HPDE6-E6E7 (cell line): ENCODE measurements at regions not wholly inside any gene's neighbourhood (a gene's known extent, or its start where the extent isn't known, plus 50 kb on each side); places are given as distances from the start of the nearest gene placed in this dataset.

Source experiments
- DNase-seq: peaks from one replicate; pipeline ENCODE4 v3.0.0; 2011; ENCODE audit warnings: missing footprints; ENCODE audit errors: extremely low spot score

DNA sequence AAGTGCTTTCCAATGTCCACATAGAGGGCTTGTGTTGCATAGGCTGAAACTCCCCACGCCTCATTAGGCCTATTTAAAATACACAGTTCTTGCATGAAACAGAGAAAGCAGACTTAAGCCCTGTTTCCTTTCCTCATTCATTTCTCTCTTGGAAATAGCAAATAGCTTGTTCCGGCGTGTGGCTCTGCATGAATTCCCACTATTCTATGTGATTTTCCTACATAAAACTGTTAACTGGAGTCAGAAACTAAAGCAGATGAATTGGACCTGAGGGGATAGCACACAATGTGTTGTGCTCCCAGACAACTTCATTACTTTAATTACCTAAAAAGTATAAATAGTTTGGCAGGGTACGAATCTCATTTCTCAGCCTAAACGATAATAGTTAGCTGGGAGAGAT, 981.5 kb downstream of the SORCS1 start:
- no peak for DNase-seq

DNA sequence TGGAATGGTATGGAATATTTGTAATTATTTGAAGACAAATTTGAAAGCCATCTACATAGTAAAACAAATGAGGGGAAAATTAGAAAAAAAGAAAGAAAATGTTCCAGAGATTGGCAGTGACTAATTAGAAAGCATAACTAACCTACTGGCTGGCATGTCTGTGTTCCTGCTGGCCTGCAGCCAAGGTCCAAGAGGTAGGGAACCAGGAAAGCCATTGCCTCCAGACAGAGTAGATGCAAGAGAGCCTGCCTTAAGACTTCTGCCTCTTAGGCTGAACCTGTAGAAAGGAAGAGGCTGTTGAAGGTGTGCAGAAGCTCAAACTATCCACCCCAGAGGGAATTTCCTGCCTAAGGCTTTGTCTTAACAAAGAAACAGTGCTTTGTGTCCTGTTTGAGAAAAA, 982.0 kb downstream of the SORCS1 start:
- DNase-seq: no peak

DNA sequence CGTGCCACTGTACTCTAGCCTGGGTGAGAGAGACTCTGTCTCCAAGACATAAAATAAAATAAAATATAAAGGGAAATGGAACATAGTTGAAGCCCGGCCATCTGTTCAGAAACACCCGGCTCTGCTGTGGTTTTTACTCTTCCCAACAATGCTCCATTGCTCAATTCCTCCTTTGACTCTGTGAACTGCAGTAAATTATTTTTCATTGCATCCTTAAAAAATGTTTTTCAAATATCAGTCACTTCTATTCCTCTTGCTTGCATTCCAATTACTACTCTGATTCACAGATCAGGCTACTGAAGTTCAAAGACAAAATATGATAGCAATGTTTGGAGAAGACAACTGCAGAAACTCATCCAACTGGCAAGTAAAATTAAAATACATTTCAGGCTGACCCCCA, 983.0 kb downstream of the SORCS1 start:
- DNase-seq: no peak

DNA sequence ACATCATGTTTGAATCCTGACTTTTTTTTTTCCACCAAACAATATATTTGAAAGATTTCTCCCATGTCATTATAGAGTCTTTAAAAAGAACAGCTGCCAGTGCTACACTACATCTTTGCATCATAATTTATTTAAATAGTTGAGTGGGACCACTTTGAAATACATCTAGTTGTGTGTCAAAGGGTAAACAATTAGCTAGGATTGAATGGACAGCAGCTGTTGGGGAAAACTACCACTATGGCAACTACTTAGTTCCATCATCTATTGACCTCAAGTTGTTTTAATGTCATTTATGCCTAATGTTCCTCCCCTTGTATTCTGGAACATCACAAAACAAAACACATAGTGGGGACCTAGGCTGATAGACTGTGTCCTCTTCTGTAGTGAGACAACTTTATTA, 985.1 kb downstream of the SORCS1 start:
- DNase-seq: no peak

DNA sequence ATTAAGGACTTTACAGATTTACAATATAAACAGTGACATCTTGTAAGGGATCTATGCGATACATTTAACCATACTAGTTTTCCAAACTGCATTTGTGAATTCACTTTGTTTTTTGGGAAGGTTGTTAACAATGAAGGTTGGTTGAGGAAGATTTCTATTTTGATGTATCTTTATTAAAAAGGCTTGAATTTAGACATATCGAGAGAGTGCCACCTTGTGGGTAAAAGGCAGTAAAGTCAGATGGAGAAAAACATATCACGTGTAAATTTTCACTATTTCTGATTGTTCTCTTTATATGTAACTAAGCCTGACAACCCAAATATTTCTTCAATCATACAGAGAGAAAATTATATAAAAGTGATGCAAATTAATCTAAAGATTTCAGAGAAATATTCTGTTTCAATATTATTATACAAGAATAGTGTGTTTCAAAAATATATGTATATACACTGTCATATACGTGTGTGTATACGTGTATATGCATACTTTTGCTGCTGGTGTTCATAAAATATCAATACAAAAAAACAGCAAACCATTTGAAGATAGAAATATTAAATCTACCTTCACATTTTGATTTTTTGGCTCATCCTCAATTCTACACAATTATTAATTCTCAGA, 988.6 kb downstream of the SORCS1 start:
- DNase-seq: no peak

DNA sequence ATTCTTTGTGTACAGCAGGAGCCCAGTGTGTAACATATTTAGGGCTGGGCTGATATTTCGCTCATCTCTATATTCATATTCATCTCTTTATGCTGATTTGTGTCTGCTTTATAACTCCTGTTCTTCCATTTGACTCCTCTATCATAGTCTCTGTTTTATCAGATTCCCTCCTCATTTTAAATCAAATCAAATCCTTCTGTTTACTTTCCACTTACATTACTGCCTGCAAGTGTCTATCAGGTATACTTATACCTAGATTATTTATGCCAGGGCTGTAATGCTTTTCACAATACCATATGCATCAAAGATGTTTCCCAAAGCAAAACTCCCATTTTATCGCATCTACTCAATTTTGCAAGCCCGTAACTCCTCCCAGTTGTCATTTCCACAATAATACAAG, 990.7 kb downstream of the SORCS1 start:
- DNase-seq: no peak

DNA sequence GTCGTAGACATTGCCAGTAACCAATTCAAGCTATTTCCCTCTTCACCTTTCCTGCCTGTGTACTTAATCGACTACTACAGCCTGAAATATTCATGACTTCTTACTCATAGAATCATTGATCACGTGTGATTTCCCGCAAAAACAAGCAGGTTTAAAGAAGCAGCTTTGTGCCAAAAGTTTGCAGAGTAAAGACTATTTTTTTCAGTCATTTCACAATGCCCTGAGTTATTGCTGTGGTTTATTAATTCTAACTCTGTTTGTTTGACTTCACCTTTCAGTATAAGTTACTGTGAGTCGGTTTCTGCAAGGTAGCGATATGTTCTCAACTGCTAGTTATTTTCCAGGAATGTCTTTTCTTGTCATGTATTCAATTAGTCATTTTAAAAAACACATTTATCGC, 995.3 kb downstream of the SORCS1 start:
- no peak for DNase-seq

DNA sequence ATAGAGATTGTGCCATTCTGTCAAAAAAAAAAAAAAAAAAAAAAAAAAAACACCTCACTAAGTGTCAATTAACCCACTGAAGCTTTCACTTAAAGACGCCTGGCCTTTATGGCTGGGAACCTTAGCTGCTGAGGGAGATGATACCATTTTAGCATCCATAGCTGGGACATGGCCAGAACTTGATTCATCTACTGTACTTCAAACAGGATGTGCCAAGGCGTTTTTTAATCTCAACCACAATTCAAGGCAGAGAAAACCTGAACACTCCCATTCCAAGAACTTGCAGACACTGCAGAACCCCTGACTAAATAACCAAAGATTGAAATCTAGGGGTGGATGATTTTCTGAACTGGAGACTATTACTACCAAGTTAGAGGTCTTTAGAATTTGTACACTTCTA, 996.6 kb downstream of the SORCS1 start:
- DNase-seq: no peak

DNA sequence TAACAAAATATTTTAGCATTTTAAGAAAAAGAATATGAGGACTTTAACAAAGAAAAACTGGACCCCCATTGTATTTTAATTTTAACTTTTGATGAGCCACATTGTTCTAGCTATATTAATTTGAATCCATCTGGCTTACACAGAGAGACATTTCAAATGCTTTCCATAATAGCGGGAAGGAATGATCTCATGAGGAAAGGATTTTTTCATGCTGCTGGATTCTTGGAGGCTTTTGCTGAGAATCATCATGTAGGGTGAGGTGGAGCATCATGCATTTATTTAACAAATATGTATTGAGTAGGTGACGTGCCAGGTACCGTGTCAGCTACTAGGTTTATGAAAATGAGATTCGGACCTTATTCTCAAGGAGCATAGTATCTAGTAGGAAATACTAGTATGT, 1006.3 kb downstream of the SORCS1 start:
- no peak for DNase-seq

DNA sequence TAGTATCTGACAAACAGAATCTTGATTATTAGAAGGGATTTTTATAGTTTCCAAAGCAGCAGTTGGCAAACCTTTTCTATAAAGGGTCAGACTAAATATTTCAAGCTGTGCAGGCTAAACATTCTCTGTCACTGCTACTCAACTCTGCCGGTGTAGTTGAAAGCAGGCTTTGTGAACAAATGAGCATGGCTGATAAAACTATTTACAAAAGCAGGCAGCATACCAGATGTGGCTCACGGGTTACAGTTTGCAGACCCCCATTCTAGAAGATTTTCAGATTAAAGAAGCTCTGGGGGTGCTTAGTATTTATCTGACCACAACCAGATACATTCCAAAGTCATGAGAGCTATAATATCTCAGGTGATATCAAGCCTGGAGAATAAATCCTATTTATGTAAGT, 1017.5 kb downstream of the SORCS1 start:
- DNase-seq: no peak

DNA sequence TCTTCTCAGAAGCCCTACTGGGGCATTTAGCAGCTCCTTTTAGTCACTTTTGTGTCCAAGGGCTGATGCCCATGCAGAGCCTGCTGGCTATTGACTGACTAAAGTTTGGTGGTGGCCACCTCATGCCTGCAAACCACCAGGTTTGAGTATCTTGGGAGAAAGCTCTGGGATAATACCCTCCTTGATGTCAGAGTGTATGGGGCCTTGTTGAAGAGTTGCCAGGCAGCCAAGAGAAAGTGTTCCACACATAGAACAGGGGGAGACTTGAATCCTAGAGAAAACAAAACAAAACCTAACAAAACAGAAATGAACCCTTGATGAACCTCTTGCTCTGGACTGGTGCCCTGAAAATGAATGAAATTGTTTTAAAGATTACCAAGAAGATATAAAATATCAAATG, 1024.6 kb downstream of the SORCS1 start:
- no peak for DNase-seq

DNA sequence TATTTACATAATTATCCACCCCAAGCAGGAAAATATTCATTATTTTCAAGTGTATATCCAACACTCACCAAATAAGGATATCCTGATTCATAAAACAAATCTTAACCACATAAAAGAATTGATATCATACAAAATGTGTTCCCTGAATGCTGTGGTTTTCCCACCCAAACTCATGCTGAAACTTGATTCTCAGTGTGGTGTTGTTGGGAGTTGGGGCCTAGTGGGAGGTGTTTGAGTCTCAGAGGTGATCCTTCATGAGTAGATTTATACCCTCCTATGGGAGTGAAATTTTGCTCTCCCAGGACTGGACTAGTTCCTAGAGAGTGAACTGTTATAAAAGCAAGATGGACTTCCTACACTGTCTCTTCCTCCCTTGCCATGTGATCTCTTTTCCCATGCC, 1028.3 kb downstream of the SORCS1 start:
- no peak for DNase-seq

DNA sequence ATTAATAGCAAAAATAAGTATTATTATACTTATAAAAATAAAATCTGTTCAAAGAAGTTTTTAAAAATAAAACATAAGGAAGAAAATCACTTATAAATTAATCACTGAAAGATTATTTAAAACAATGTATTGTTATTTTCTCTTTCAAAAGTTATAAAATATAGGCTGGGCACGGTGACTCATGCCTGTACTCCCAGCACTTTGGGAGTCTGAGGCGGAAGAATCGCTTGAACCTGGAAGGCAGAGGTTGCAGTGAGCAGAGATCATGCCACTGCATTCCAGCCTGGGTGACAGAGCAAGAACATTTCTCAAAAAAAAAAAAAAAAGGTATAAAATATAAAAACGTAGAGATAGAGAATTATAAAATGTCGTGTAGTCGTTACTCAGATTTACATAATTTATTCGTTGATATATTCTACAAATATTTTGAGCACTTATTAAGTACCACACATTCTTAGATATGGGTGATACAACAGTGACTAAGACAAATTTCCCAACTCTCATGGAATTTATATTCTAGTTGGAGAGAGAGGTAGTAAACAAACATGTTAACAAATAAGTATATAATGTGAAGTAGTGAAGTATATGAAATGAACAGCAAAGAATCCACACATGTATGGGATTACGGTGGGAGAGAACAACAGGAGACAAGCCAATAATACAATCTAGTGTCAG, 1030.0 kb downstream of the SORCS1 start:
- no peak for DNase-seq

DNA sequence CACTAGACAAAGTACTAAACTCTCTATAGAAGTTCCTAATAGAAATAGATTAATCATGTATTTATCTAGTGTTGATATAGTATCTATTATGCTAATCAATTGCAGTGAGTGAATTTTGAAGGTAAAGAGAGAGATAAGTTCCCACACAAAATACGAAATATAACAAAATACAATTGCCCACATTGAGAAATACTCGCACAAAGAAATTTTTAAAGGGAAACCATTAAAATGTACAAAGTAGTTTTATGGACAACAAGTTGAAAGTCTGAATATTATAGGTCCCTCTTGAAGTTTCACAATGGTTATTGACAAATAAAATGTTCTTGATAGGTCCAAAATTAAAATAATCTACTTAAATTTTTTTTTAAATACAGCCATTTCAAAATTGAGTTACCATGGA, 1031.1 kb downstream of the SORCS1 start:
- DNase-seq: no peak

DNA sequence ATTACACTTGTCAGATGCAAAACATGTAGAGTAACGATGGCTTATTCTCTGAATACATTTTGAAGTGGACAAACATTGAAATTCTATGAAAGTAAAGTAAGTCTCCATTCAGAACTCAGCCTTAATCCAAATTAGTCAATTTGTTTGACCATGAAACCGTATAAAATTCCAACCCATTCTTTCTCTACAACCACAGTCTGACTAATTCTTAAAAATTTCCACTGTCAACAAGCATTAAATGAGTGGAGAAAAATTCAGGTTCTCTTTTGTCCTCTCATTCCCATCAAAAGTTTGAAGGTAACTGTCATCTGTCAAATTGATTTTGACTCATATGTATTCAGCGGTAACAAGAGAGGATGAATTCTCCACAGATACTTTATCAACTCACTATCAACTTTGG, 1031.5 kb downstream of the SORCS1 start:
- no peak for DNase-seq

DNA sequence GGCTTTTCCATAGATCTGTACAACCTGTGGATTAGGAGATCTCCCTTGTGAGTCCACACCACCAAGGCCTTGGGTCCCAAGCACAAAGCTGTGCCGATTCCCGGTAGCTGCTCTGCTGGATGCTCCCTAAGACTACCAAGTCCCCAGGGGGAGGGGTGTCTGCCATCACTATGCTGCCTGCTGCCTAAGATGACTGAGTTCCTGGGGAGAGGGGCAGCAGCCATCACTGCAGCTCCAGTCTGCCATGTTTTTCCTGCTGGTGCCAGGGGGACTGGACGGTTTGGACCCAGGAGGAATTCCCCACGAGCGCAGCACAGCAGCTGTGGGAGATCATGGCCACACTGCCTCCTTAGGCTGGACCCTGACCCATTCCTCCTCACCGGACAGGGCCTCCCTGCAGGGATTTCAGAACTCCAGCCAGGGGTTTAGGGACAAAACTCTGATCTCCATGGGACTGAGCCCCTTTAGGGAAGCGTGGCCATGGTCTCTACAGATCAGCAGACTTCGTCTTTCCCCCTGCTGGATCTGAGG, 1049.8 kb downstream of the SORCS1 start:
- DNase-seq: no peak

DNA sequence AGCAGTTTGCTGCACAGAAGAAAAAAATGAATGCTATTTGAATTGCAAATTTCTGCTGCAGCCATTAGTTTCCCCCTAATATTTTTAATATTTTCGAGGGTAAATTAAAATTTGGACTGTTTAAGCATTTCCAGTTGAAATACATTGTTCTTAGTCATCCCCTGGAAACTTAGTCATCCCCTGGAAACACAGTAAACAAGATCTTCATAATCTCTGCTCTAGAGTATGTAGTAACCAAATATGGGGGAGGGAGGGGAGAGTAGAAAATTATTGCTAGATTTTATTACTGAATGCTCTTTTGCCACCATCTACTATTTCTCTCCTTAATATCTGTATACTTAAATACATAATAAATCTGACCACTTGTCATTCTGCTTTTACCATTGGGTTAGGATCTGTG, 1053.3 kb downstream of the SORCS1 start:
- no peak for DNase-seq

DNA sequence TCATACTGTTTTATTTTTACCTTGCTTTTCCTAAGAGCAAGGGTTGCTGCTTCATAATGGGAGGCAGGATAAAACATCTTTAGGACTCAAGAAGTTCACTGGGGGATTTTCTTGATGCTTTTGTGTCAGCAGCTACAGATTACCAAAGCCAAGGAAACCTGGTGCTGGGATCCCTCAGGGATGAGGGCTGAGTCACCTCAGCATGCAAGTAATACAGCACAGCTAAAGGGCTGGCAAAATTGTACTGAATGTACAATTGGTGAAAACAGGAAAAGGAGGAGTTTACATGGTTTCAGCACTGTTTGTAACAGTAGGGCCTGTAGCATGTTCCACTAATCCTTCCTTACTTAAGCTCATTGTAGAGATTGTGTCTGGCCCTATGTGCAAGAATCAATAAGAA, 1056.8 kb downstream of the SORCS1 start:
- DNase-seq: no peak

DNA sequence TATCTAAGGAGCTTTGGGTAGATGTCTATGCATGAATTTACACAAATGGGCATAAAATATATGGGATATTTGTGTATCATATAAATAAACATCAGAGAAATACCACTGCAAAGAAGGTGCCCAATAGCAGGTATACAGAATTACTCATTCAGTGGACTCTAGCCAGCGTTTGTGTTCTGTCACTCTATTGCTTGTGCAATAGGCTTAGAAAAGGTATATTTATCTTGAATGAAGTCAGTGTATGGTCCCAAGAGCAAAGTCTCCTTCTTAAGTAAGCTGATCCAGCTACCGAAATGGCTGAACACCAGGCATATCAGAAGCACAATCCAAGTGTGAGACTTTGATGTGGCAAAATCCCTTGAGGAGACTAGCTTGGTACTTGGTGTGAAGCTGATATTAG, 1058.4 kb downstream of the SORCS1 start:
- no peak for DNase-seq

DNA sequence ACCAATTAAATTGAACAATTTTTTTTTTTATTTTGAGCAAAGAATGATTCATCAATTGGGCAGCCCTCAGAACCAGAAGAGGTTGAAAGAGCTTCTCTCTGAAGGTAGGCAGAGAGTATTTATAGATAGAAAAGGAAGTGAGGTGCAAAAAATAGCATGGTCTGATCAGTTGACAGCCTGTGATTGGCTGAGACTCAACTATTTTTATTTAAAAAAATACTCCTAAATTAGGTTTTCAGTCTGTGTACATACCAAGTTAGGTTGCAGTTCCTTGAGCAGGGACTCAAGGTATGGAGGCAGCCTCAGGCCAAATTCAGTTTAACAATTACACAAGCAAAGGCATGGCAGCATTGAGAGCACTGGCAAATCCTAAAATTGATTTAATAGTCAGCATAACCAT, 1074.7 kb downstream of the SORCS1 start:
- DNase-seq: no peak

DNA sequence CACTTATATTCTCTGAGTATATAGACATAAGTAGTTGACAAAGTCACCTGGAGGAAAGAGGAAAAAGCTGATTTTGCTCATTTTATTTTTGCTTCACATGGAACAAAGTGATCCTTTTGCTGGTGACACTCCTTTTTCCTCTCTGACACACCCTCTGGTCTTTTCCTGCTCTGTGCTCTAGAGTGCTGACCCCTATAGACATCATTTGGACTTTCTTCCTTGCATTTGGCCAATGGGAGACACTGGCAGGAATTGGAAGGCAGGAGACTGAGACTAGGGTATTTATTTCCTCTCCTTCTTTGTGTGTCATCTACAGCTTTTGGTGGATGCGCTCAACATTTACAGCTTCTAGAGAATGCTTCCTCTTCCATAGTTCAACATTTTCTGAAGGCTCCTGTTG, 1078.1 kb downstream of the SORCS1 start:
- DNase-seq: no peak

DNA sequence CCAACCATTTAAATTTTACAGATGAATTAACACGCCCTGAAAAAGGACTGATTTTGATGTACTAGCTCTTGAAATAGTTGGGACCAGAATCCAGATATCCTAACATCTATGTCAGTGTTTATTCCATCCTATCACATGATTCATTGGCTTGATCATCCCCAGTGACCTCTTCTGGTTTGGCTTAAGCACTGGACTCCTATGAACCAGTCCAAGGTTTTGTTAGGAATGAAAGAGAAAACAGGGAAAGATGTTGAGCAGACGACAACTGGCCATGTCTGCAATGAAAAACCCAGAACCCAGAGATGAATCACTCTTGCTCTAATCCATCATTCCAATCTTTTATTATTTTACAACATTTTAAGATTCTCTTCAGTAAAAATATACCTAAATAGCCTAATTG, 1080.9 kb downstream of the SORCS1 start:
- DNase-seq: no peak

DNA sequence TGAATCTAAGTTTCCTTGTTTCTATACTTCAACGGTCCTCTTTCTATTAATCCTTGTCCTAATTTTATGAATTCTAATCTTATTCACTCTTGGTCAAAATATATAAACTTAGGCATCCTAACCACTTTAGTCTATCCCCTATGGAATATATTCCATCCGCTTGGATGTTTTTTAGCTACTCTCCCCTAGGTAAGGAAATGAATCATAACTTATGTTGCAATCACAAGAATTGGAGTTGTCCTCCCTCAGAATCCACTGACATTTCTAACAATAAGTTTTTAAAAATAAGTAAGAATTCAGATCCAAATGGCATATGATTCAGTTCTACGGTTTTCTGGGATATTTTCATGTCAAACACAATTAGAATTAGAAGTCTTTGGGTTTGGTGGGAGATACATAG, 1081.6 kb downstream of the SORCS1 start:
- DNase-seq: no peak
